ENCODE measurements at regions not wholly inside any gene's neighbourhood (a gene's known extent, or its start where the extent isn't known, plus 50 kb on each side); places are given as distances from the start of the nearest gene placed in this dataset.

- H3K27ac Mint-ChIP-seq, result no peak overlapping the region
- peaks cover 31 to 51% of the 10 kb centered on the region in 2 donors for H3K27me3 Mint-ChIP-seq (ENCODE audit: low read depth in 2 of 2)
Measured at GRCh38 chr2:143939626-143940330, 580.1 kb downstream of the ZEB2 start.

DNA sequence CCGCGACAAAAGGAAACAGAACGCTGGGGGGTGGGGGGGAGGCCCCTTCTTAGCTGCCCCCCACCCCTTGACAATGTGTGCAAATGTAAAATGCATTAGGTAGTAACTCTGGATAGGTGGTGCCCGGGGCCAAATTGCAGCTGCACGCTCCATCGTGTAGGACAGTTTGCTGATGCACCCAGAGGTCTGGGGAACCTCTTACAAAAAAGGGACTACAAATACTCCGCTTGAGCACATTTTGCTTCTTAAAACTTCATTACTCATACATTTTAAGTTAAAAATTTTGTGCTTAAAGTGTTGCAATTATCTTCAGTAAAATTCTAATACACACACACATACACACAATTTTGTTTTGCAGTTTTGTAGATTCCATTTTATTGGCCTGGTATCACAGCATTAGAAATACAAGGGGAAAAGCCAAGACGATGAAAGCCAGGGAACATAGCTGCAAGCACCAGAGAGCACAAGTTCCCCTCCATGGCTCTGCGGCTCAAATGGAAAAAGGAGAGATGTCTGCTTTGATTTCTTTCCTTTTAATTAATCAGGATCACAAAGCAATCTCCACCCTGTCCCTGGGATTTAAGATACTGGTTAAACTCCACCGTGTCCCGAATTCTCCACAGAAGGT is 582.1 kb downstream of the ZEB2 start:
- peak in 1 of 2 donors; percentile 2 for DNase-seq
- no peaks in the 10 kb centered on the region for H3K9me3 Mint-ChIP-seq
- H3K4me1 Mint-ChIP-seq, result peaks cover 8 to 15% of the 10 kb centered on the region in 2 donors
- intact Hi-C loops (cut with micrococcal nuclease), result no loop called here
- peak in 1 of 3 donors; percentile 12 for ATAC-seq
- H3K36me3 Mint-ChIP-seq, result peaks cover 6% of the 10 kb centered on the region
- Histone ChIP-seq H3K9me3 (ENCODE audit: control insufficient read depth, insufficient read depth, low read length) (no peaks in the 10 kb centered on the region), H3K4me1 (ENCODE audit: control insufficient read depth, insufficient read depth, low read length) (peaks cover 8% of the 10 kb centered on the region), H3K36me3 (ENCODE audit: control insufficient read depth, insufficient read depth, low read length) (no peaks in the 10 kb centered on the region), H3K27me3 (ENCODE audit: control insufficient read depth, insufficient read depth, low read length) (peaks cover 16% of the 10 kb centered on the region), H3K27ac (ENCODE audit: low read length) (no peak overlapping the region), H3K4me3 (ENCODE audit: low read length) (no peak overlapping the region)
- H3K27me3 Mint-ChIP-seq (ENCODE audit: low read depth in 2 of 2), result peaks cover 42 to 70% of the 10 kb centered on the region in 2 donors
- WGBS (ENCODE audit: insufficient coverage), result 29% methylated on average over 7 of the region's 11 CpGs
- H3K4me3 Mint-ChIP-seq, result peak overlapping the region; percentile 72
- H3K27ac Mint-ChIP-seq, result no peak overlapping the region
- TF ChIP-seq, protein P1, sequence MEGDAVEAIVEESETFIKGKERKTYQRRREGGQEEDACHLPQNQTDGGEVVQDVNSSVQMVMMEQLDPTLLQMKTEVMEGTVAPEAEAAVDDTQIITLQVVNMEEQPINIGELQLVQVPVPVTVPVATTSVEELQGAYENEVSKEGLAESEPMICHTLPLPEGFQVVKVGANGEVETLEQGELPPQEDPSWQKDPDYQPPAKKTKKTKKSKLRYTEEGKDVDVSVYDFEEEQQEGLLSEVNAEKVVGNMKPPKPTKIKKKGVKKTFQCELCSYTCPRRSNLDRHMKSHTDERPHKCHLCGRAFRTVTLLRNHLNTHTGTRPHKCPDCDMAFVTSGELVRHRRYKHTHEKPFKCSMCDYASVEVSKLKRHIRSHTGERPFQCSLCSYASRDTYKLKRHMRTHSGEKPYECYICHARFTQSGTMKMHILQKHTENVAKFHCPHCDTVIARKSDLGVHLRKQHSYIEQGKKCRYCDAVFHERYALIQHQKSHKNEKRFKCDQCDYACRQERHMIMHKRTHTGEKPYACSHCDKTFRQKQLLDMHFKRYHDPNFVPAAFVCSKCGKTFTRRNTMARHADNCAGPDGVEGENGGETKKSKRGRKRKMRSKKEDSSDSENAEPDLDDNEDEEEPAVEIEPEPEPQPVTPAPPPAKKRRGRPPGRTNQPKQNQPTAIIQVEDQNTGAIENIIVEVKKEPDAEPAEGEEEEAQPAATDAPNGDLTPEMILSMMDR (IDR thresholded peaks at IDR 0.05), result no peak

More at GRCh38 chr2:143939626-143940330, 580.1 kb downstream of the ZEB2 start:
- DNase-seq (no peak), ATAC-seq (no peak)
- no peaks in the 10 kb centered on the region for H3K36me3 Mint-ChIP-seq
- Histone ChIP-seq H3K27ac (ENCODE audit: low read length) (no peak overlapping the region), H3K36me3 (ENCODE audit: control insufficient read depth, insufficient read depth, low read length) (no peaks in the 10 kb centered on the region), H3K4me1 (ENCODE audit: control insufficient read depth, insufficient read depth, low read length) (peaks cover 8% of the 10 kb centered on the region), H3K9me3 (ENCODE audit: control insufficient read depth, insufficient read depth, low read length) (no peaks in the 10 kb centered on the region), H3K4me3 (ENCODE audit: low read length) (no peak overlapping the region), H3K27me3 (ENCODE audit: control insufficient read depth, insufficient read depth, low read length) (peaks cover 16% of the 10 kb centered on the region)
- TF ChIP-seq, protein P1 (IDR thresholded peaks at IDR 0.05), result no peak
- H3K4me3 Mint-ChIP-seq, result no peak overlapping the region
- peaks cover 8 to 15% of the 10 kb centered on the region in 2 donors for H3K4me1 Mint-ChIP-seq
- no peaks in the 10 kb centered on the region for H3K9me3 Mint-ChIP-seq
- WGBS (ENCODE audit: insufficient coverage), result 95% methylated on average over 5 of the region's 6 CpGs
- intact Hi-C loops (cut with micrococcal nuclease), result no loop called here

GRCh38 chr2:143936848-143937722 is 582.8 kb downstream of the ZEB2 start:
- peaks cover 43 to 73% of the 10 kb centered on the region in 2 donors for H3K27me3 Mint-ChIP-seq (ENCODE audit: low read depth in 2 of 2)

More at GRCh38 chr2:143936848-143937722, 582.8 kb downstream of the ZEB2 start:
- peaks cover 6% of the 10 kb centered on the region for H3K36me3 Mint-ChIP-seq
- ATAC-seq (peak; percentile 49 to 73 (median 50)), DNase-seq (no peak)
- H3K27me3 ChIP-seq (ENCODE audit: control insufficient read depth, insufficient read depth, low read length), result peaks cover 16% of the 10 kb centered on the region
- H3K27ac ChIP-seq (ENCODE audit: low read length), result no peak overlapping the region
- no peaks in the 10 kb centered on the region for H3K36me3 ChIP-seq (ENCODE audit: control insufficient read depth, insufficient read depth, low read length)
- TF ChIP-seq, protein P1 (IDR thresholded peaks at IDR 0.05), result no peak
- H3K4me3 ChIP-seq (ENCODE audit: low read length), result no peak overlapping the region
- H3K4me3 Mint-ChIP-seq, result peak overlapping the region; percentile 85
- under 1% methylated on average over 105 of the region's 108 CpGs for WGBS (ENCODE audit: insufficient coverage)
- intact Hi-C loops (cut with micrococcal nuclease), result no loop called here
- H3K27ac Mint-ChIP-seq, result no peak overlapping the region
- H3K4me1 Mint-ChIP-seq, result peaks cover 8 to 15% of the 10 kb centered on the region in 2 donors
- peaks cover 8% of the 10 kb centered on the region for H3K4me1 ChIP-seq (ENCODE audit: control insufficient read depth, insufficient read depth, low read length)
- no peaks in the 10 kb centered on the region for H3K9me3 ChIP-seq (ENCODE audit: control insufficient read depth, insufficient read depth, low read length)
- no peaks in the 10 kb centered on the region for H3K9me3 Mint-ChIP-seq

Measured in natural killer cell (primary cell).